Stomach (tissue), 4 donors: ENCODE measurements at regions not wholly inside any gene's neighbourhood (a gene's known extent, or its start where the extent isn't known, plus 50 kb on each side); places are given as distances from the start of the nearest gene placed in this dataset.

ENCODE experiments used
- EP300 ChIP-seq: sonication (generic); formaldehyde crosslinking; IDR thresholded peaks from one replicate; pipeline ENCODE4 v1.6.1; 2017; ENCODE audit warnings: antibody characterized with exemption
- POLR2A ChIP-seq, 4 donors: fragments of 450-650 bp; IDR thresholded peaks; one replicate each; pipeline ENCODE4 v1.6.1; 2016; ENCODE audit warnings: antibody characterized with exemption in 4 of 4, control low read depth in 2 of 4, mild to moderate bottlenecking in 1 of 4, moderate library complexity in 1 of 4
- TF ChIP-seq, protein P1 (sequence below), 7 experiments: fragments of 450-650 bp in 4 of 7; fragments of 200-600 bp in 3 of 7; sonication (generic) in 3 of 7; IDR thresholded peaks; one replicate each; pipeline ENCODE4 v1.5.1; 2016 to 2019; ENCODE audit warnings: antibody characterized with exemption in 7 of 7, control low read depth in 2 of 7, mild to moderate bottlenecking in 1 of 7

DNA sequence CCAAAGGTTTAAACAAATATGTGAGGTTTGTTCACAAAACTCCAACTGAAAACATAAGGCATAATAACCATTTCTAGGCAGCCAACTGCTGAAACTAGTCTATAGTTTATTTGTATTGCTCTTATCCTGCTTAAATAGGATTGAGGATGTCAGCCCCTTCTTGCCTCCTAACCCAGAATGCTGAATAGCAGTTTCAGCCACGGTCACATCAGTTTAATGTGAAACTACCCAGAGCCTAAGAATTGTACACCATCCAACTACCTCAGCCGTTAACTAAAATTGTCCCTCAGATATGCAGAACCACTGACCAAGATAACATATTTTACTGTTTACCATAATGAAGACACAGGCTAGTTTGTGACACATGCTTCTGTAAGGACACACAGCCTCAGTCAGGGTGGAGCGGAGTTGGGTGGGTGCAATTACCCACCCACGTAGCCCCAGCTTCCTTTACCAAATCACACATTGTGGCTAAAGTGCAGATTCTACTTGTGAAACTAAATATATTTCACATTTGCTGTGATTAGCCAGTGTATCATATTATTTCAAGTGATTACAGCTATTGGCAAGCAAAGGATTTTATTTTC, 259.9 kb downstream of the EFNB2 start:
- TF ChIP-seq EP300, result no peak
- TF ChIP-seq, protein P1, sequence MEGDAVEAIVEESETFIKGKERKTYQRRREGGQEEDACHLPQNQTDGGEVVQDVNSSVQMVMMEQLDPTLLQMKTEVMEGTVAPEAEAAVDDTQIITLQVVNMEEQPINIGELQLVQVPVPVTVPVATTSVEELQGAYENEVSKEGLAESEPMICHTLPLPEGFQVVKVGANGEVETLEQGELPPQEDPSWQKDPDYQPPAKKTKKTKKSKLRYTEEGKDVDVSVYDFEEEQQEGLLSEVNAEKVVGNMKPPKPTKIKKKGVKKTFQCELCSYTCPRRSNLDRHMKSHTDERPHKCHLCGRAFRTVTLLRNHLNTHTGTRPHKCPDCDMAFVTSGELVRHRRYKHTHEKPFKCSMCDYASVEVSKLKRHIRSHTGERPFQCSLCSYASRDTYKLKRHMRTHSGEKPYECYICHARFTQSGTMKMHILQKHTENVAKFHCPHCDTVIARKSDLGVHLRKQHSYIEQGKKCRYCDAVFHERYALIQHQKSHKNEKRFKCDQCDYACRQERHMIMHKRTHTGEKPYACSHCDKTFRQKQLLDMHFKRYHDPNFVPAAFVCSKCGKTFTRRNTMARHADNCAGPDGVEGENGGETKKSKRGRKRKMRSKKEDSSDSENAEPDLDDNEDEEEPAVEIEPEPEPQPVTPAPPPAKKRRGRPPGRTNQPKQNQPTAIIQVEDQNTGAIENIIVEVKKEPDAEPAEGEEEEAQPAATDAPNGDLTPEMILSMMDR (IDR thresholded peaks at IDR 0.05), result no peak
- TF ChIP-seq POLR2A (IDR thresholded peaks at IDR 0.05), result no peak
